Gastrocnemius medialis (tissue), 4 donors: ENCODE measurements at regions not wholly inside any gene's neighbourhood (a gene's known extent, or its start where the extent isn't known, plus 50 kb on each side); places are given as distances from the start of the nearest gene placed in this dataset.

ENCODE experiments used
- POLR2A ChIP-seq, 2 donors: fragments of 450-650 bp; IDR thresholded peaks; one replicate each; pipeline ENCODE4 v1.6.1; 2017; ENCODE audit warnings: antibody characterized with exemption in 2 of 2, mild to moderate bottlenecking in 2 of 2, moderate library complexity in 2 of 2
- TF ChIP-seq, protein P1 (sequence below), 5 experiments: fragments of 450-650 bp in 3 of 5; fragments of 200-600 bp in 2 of 5; sonication (generic) in 2 of 5; IDR thresholded peaks in 4 of 5; conservative IDR thresholded peaks in 1 of 5; 1 replicate in 4 of 5; 2 replicates in 1 of 5; pipeline ENCODE4 v1.5.1; 2016 to 2019; ENCODE audit warnings: antibody characterized with exemption in 5 of 5, mild to moderate bottlenecking in 3 of 5, moderate library complexity in 3 of 5

DNA sequence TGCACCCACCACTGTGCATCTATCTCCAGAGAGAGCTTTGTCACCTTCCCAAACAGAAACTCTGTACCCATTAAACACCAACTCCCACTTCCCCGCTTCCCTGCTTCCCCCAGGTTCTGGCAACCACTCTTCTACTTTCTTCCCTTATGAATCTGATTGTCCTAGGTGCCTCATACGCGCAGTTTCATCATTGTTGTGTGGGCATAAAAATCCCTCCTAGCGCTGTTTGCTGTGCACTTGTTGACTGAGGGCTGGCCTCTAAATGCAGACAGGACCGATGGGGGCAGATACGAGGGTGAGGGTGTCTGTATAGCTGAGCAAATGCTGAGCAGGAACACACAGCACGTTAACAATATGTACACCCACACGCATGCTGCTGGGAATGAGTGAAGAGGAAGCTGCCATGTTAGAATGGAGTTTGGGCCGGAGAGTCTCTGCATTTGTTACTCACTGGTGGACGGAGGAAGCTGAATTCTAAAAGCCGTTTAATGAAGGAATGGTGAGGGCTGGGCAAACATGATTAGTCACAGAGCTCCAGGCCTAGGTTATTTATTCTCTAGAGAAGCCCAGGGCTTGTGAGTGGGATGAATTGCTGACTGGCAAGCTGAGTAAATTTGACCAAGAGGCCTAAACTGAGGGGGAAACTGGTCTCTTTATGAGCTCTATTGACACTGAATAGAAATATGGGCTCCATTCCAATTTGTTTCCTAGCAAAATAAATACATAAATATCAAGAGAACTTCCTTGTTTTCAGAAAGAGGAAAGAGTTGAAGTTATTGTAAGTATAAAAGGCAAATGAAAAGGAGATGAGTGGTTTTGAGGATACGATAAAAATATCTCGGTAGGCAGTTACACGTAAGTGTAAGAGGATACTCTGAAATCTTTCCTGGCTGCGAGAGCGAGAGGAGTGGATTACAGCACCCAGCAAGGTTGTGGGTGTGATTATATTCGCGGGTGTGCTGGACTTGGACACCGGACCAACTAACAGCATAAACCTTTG is 95.9 kb upstream of the RPS6KA3 start:
- no peak for TF ChIP-seq POLR2A (IDR thresholded peaks at IDR 0.05)
- TF ChIP-seq, protein P1, sequence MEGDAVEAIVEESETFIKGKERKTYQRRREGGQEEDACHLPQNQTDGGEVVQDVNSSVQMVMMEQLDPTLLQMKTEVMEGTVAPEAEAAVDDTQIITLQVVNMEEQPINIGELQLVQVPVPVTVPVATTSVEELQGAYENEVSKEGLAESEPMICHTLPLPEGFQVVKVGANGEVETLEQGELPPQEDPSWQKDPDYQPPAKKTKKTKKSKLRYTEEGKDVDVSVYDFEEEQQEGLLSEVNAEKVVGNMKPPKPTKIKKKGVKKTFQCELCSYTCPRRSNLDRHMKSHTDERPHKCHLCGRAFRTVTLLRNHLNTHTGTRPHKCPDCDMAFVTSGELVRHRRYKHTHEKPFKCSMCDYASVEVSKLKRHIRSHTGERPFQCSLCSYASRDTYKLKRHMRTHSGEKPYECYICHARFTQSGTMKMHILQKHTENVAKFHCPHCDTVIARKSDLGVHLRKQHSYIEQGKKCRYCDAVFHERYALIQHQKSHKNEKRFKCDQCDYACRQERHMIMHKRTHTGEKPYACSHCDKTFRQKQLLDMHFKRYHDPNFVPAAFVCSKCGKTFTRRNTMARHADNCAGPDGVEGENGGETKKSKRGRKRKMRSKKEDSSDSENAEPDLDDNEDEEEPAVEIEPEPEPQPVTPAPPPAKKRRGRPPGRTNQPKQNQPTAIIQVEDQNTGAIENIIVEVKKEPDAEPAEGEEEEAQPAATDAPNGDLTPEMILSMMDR (IDR thresholded peaks at IDR 0.05 in 4 of 5, conservative IDR thresholded peaks at IDR 0.05 in 1 of 5): no peak
